T-helper 1 cell treated with Interleukin-12 subunit alpha and Interleukin-12 subunit beta and Interleukin-4 antibody, amounts not matched to agents 30 ng/mL and 1 ng/mL, for 36 hours (primary cell): ENCODE measurements at regions not wholly inside any gene's neighbourhood (a gene's known extent, or its start where the extent isn't known, plus 50 kb on each side); places are given as distances from the start of the nearest gene placed in this dataset.

Source experiments
- intact Hi-C: fragments of 100-400 bp; cut with micrococcal nuclease; formaldehyde crosslinking; loops from one replicate; pipeline ENCODE4 v1.15.1; 2024

DNA sequence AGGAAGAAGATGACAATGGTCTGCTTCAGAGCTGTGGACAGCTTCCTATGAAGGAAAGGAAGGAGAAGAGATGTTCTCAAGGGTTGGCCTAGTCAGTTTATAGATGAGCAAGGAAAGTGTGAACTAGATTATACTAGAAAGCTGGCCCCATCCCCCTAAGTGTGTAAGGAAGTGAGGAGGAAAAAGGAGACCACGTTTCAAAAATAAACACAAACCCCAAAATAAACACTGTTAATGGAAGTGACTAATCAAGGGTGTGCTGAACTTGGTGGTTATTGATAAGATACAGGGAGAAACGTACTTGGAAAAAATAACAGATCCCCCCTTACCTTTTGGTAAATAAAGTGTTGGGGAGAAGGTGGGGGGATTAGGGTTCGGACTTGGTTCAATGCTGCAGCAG lies 267.1 kb downstream of the SOX9 start:
- intact Hi-C loops = no loop called here

DNA sequence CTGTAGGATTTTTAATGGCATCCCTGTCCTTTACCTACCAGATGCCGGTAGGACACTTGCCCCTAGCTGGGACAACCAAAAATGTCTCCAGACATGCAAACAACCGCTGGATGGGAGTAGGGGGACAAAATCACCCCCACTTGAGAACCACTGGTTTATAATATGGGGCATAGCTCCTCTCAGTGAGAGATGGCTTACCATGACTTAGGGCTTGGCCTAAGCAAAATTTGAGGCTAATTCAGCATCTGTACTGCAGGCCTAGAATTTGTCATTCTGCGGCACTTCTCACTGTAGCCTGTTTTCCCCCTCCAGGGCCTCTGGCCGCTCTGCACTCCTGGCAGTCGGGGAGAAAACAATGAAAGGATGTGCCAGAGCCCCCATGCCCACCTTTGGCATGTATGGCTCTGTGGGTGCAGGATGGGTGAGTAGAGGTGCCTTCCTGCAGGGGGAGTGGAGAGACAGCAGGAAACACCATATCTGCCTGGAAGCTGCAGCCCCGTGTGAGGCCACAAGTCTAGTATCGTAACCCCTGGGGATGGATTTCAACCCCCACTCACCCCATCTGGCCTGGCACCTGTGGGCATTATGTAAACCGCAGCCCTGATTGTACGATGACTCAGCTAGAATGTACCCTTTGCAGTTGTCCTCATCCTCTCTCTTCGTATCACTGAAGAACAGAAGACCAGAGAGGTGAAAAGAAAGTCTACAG lies 268.1 kb downstream of the SOX9 start:
- intact Hi-C loops = no loop called here

DNA sequence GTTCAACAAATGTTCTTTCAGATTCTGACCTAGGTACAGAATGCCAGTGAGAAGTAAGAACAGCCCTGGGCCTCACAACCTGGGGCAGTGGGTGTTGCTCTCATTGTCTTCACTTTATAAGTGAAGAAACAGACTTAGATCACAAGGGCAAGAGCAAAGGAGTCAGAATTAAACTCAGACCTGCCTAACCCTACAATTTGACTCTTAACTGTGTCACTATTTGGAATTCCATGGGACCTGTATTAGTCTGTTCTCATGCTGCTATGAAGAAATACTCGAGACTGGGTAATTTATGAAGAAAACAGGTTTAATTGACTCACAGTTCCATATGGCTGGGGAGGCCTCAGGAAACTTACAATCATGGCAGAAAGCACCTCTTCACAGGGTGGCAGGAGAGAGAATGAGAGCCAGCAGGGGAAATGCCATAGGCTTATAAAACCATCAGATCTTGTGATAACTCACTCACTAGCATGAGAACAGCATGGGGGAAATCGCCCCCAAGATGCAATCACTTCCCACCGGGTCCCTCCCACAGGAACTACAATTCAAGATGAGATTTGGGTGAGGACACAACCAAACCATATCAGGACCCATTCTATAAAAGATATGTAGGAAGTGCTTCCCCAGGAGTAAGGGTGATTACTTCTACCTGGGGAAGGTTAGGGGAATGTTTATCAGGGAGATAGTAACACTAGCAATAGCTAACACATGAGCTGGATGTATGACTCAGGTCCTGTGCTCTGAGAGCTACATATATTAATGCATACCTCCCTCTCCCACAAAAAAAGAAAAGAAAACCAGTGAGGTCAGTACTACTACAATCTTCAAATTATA lies 270.1 kb downstream of the SOX9 start:
- intact Hi-C loops = no loop called here

DNA sequence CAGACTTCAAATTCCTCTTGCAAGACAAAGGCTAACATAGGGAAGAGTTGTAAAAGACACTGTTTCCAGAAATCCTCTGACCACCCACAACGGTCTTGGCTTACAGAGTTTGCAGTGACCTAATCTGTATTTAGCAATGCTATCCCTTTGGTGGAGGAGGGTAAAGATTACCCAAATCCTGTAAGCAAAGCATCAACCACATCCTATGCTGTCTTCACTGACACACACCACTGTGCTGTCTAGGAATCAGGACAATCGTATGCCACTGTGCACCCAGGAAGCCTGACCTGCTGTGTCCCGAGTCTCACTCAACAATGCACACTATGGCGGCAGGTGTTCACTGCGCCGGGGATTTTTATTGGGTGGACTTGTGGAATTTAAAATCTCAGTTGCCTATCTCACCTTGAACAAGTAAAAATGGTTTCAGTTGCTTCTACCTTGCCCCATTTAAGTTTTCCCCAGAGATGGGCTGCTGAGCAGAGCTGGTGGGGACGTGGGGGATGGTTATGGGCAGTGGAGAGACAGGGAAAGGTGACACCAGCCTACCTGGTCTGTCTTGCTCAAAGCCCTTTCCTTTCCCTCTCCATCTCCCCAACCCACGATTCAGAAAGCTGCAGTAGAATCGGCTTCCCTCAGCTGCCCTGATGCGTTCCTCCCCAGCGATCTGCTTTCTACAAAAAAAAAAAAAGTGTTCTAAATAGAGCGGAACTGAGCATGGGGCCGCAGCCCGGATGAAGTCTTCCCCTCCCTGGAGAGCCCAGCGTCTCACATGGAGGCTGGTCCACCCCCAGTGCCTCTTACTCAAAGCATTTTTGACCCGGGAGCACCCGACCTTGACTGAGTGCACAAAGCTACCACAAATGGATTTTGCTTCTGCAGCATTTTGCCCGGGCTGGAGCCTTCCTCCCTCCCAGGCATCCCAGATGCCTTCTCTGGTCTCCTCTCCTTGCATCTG lies 271.5 kb downstream of the SOX9 start:
- intact Hi-C loops = no loop called here

DNA sequence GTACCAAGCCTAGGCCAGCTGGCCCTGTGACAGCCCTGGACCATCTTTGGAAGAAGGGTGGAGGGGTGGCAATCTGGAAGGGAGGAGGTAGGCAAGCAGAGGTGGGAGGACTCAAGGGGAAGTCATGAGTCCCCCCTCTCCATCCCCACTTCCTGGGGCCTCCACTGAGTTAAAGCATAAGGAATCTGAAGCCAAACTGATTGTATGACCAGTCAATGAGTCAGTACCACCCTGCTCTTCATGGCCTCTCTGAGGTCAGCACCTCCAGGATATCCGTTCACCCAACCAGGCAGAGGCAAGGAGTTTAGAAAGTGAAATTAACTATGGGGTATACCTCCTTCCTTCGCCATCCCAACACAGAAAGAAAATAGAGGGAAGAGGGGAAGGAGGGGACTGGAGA lies 272.7 kb downstream of the SOX9 start:
- intact Hi-C loops = no loop called here

DNA sequence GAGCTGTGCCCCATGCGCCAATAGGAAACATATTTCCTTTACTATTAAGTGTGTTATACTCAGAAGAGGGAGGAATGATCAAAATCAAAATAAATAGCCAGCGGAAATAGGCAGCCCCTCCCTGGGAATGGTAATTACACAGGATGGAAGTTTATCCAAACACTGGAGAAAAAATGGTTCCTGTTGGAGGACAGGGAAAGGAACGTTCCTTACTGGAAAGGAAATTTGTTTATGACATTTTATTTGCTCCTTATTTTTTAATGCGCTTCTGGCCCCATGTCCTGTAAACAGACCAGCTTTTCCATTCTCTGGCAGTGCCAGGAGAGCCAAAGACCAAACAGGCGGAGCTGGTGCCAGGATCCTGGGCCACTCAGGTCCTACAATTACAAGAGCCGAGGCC lies 273.7 kb downstream of the SOX9 start:
- intact Hi-C loops = no loop called here

DNA sequence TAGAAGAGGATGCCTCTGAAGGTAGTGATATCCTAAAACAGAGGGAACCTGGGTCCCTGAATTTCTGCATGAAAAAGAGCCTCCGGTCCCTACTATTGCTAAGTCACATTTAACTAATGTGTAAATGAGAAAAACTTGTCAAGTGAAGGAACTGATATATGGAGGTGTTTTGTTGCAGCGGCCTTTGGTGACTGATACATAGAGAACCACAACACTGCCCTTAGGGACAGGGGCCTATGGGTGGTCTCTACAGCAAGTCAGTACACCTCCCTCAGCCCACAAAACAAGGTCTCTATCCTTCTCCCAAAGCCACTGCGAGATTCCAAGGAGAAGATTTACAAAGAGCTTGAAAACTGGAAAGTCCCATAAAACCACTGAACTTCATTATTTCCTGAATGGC lies 275.3 kb downstream of the SOX9 start:
- intact Hi-C loops = no loop called here

DNA sequence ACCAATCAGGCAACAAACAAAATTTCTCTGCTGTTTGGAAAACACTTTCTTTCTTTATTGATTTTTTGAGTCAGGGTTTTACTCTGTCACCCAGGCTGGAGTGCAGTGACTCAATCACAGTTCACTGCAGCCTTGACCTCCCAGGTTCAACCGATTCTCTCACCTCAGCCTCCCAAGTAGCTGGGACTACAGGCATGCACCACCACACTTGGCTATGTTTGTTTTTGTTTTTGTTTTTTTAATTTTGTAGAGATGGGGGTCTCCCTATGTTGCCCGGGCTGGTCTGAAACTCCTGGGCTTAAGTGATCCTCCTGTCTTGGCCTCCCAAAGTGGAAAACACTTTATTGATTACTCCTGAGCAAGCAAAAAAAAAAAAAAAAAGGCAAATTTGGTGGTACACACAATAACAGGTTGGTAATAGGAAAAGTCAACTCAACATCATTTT lies 276.4 kb downstream of the SOX9 start:
- intact Hi-C loops = no loop called here

DNA sequence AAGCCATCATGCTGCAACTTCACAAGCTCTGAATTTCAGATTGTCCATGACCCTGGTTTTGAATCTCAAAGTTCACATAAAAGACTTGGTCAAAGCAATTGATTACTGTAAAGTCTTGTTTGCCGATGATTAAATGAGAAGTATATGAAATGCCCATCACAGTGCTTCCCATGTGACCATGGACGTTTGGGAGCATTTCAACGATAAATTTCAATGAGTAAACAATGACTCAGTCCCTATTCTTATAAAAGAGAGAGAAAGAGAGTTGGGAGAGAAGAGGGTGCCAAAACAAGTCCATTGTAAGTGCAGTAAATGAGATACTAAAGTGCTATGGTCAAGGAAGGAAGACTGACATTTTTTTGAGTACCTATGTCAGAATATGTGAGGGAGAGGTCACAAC lies 276.9 kb downstream of the SOX9 start:
- intact Hi-C loops = no loop called here

DNA sequence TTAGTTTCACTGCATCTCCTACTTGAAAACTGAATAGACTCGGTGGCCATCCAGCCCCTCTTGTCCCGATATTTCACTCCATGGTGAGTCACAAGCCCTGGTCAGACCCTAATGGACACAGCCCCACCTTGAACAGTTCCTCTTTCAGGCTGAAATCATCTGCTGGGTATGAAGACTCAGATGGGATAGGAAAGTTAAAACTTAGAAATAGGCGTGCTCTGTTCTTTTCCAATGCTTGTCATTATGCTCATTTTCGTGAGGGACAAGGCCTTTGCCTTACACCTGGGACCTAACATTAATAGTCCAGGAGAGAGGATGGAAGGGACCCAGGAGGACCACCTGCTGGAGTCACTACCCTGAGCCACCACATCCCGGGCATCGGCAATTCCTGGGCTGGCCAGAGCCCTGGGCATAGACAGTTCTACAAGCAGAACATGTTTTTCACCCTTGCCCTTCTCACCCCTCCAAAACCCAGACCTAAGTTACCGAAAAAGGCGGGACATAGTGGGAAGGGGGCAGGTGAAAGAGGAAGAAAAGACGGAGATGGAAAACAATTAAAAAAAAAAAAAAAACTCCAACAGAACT lies 278.3 kb downstream of the SOX9 start:
- intact Hi-C loops = no loop called here

DNA sequence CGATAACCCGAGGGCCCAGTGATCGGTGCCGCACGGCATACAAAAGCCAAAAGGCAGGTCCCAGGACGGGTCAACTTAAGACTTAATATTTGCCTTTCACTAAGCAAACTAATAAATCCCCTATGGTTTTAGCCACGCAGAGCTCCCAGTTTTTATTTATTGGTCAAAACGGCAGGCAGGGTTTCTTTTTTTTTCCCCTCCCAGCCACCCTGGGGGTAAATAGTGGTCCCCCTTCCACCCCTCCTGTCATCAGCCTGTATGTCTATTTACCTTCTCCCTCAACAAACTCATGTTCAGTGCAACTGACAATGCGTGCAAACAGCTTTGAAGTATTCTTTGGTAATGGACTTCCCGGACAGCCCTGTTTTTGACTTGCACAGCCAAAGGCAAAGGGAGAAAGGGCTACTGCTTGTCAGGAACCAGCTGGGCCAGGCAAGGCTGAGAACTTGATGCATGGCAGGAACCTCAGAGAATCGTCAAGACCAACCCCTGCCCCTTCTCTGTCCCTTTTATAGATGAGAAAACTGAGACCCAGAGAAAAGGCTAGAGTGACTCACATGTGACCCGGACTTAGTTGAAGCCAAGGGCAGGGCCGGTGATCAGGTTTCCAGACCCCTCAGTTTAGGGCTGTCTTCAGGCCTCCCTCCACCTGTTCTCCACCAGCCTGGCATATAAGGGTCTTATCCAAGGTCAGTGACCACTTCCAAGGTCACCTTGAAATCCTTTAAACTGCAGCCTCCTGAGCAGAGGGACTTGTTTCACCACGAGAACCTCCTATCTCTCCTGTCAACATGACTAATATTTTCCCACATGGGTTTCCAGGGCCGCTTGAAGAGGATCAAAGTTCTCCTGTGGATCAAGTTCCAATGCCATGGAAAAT lies 279.0 kb downstream of the SOX9 start:
- intact Hi-C loops = no loop called here

DNA sequence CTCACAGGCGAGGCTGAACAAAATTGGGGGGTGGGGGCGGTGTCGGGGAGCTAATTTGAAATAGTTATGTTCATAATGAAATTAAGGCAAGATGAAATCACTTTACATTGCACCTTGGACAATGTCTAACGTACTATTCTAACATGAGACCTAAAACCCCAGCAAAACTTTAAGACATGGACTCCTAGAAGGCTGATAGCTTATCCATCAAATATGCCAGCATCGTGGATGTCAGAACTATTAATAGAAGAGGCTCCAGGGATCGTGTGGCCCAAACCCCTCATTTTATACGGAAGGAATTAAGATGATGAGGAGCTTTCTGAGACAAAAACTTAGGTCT lies 279.6 kb downstream of the SOX9 start:
- intact Hi-C loops = no loop called here

DNA sequence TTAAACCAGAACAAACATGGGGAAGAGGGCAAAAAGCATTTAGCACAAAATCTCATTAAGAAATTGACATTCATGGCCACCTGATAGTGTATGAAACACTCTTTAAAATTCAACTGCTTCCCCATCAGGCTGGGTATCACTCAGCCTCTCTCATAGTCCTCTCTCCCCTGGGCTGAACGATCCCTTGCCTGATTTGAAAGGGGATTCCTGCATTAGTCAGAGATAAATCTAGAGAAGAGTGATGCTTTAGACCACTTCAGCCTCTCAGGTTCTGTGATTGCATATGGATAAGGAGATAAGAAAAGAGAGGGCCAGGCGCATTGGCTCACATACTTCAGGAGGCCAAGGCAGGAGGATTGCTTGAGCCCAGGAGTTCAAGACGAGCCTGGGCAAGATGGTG lies 280.0 kb downstream of the SOX9 start:
- intact Hi-C loops = no loop called here

DNA sequence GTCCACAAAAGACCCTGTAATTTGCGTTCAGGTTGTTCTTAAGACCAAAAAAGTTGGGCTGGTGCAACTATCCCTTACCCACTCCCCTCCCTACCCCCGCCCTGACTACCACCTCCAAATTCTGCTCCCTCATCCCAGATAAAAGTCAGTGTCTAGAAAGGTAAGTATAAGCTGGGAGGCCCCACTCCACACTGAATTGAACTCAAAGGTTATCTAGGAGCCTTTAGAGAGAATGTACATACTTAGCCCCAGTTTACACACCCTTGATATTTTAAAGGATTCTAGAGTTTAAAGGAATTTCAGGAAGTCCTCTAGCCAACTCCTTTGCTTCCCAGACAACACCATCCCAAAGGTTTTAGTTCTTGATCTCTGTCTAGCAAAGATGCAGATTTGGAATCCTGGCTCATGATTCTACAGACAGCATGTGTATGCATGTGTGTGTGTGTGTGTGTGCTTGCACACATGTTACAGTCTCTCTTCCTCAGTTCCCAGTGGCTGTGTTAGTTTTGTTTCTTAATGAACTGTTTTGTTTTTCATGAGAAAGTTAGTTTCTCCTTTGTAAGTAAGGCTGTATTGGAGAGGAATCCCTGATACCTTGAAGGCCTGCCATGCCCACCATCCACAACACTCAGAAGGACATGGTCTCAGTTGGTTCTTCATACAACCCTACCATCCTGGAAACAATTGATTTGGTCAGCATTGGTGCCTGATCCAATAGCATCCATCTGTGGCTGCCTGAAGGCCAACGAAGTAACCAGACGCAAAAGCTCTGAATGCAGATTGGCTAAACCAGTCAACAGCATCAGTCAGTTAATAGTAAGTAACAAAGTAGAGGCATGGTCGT lies 281.3 kb downstream of the SOX9 start:
- intact Hi-C loops = no loop called here

DNA sequence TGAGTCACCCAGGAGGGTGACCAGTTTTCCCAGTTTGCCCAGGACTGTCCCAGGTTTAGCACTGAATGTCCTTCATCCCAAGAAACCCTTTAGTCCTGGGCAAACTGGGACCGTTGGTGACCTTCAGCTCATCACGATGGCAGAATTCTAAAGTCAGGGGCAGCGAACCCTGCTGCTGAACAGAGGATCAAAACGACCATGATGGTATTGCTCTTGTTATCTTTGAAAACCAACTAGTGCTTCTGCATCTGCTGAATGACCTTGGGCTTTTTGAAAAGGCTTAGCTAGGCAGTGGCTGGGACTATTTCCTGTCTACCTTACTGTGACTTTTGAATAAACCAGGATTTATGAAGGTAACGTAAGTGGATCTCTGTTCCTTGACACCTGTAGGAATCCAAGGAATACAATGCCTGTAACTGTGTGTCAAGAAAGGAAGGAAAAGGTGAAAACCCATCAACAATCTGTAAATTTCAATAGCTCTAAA lies 281.9 kb downstream of the SOX9 start:
- intact Hi-C loops = no loop called here

DNA sequence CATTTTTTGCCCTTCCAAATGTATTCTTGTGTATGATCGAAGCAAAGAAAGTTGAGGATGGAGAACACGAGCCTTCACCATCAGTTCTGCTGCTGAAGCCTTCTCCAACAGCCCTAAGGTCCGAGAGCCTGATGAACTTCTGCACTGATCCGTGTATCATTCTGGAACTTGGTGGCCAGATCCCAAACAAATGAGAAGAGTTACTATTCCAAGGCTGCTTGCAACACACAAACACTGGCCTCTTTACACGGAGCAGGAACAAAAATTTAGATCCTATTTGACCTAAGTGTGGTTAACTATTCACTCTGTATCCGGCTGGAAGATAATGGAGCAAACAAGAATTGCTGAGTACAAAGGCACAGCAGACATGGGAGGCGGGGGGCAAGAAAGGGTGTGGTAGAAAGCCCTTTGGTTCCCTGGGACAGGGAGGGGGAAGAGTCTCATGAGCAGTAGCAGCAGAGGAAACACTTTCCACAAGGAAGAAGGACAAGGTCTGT lies 282.9 kb downstream of the SOX9 start:
- intact Hi-C loops = no loop called here

DNA sequence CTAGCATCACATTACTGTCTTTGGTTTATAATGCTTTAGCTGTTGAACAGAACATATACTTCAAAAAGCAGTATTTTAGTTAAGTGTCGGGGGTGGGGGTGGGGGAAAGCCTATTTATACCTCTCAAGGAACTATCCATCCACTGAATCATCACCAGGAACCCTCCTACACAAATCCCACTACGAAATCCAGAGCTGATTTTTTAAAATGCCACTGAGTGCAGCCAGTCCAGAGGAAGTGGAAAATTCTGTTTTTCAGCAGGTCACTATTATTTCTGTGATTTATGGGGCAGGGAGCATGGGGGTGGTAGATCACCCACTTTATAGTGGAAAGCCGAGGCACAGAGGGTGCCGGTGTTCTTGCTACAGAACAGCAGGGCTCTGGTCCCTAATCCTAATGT lies 284.1 kb downstream of the SOX9 start:
- intact Hi-C loops = no loop called here

DNA sequence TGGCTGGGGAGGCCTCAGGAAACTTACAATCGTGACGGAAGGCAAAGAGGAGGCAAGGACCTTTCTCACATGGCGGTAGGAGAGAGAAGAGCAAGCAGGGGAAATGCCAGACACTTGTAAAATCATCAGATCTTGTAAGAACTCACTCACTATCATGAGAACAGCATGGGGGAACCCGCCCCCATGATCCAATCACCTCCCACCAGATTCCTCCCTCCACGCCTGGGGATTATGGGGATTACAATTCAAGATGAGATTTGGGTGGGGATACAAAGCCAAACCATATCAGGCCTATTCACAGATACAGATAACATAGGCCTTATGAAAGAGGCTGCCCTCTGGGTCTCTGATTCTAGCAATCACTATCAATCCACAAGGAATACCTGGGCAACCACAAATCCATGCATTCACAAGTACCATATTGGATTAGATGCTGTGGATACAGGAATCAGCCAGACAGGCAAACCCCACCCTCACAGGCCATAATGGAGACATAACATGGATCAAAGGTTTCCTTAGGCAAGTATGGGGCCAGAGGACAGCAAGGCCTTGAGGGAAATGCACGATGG lies 284.9 kb downstream of the SOX9 start:
- intact Hi-C loops = no loop called here

DNA sequence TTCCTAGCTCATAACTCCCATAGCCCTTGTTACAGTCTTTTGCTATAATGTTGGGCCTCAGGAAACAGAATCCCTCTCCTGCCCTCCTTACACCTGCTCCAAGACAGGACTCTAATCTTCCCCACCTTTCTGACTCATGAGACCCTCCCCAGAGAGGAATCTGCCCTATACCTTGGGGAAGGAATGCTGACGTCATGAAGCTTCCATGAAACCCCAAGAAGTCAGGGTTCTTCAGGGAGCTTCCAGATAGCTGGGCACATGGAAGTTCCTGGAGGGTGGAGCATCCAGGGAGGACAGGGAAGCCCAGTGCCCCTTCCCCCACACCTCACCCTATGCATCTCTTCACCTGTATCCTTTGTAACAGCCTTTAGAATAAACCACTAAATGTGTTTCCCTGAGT lies 285.7 kb downstream of the SOX9 start:
- intact Hi-C loops = no loop called here
